Activated naive CD8-positive, alpha-beta T cell treated with anti-CD3 and anti-CD28 coated beads for 36 hours (primary cell): ENCODE measurements at regions not wholly inside any gene's neighbourhood (a gene's known extent, or its start where the extent isn't known, plus 50 kb on each side); places are given as distances from the start of the nearest gene placed in this dataset.
"Not testable (repeated sequence)": the region's sequence is repeated elsewhere in the genome, so short reads cannot be mapped to it uniquely, and the experiment has no call there.

Experiments used
- DNase-seq: peaks from one replicate; pipeline ENCODE4 v3.0.0; 2021
- H3K27ac Mint-ChIP-seq: one replicate; pipeline ENCODE4 v1.8.0; 2022; ENCODE audit warnings: mild to moderate bottlenecking, moderate library complexity, mixed read lengths
- H3K27me3 Mint-ChIP-seq: one replicate; pipeline ENCODE4 v1.8.0; 2022; ENCODE audit warnings: mild to moderate bottlenecking, mixed read lengths
- H3K36me3 Mint-ChIP-seq: one replicate; pipeline ENCODE4 v1.8.0; 2021; ENCODE audit warnings: mild to moderate bottlenecking, mixed read lengths
- H3K4me1 Mint-ChIP-seq: one replicate; pipeline ENCODE4 v1.8.0; 2021; ENCODE audit warnings: mixed read lengths
- H3K4me3 Mint-ChIP-seq: one replicate; pipeline ENCODE4 v1.8.0; 2022; ENCODE audit warnings: mild to moderate bottlenecking, moderate library complexity, mixed read lengths
- H3K9me3 Mint-ChIP-seq: one replicate; pipeline ENCODE4 v1.8.0; 2022; ENCODE audit warnings: mixed read lengths

GRCh38 chr3:88262527-88262926 lies 112.8 kb downstream of the C3orf38 start:
- no peaks in the 10 kb centered on the region for H3K27me3 Mint-ChIP-seq
- H3K36me3 Mint-ChIP-seq = no peaks in the 10 kb centered on the region
- no peaks in the 10 kb centered on the region for H3K4me1 Mint-ChIP-seq
- no peak for DNase-seq
- H3K9me3 Mint-ChIP-seq = no peaks in the 10 kb centered on the region
- H3K27ac Mint-ChIP-seq = no peak overlapping the region
- H3K4me3 Mint-ChIP-seq = no peak overlapping the region

- H3K9me3 Mint-ChIP-seq = no peaks in the 10 kb centered on the region
- no peak for DNase-seq
- H3K4me3 Mint-ChIP-seq = no peak overlapping the region
- no peaks in the 10 kb centered on the region for H3K27me3 Mint-ChIP-seq
- no peaks in the 10 kb centered on the region for H3K4me1 Mint-ChIP-seq
- H3K27ac Mint-ChIP-seq = no peak overlapping the region
- no peaks in the 10 kb centered on the region for H3K36me3 Mint-ChIP-seq
Measured at GRCh38 chr3:88263417-88264100, 113.8 kb downstream of the C3orf38 start.

DNA sequence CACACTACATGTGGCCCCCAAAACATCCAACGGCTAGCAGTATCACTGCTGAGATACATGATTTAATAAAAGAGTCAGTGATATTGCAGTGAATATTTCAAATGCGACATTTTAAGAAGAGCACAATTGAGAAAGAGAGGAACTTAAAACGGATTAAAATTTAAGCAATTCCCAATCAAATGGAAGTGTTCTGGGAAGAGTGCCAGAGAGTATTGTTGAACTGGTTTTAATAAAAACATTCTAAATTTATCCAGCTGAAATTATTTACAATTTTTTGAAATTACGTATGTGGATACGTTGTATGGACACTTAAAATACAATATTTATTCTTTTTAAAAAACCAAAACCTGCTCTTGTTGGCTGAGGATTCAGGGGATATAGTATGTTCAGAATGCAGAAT lies 117.7 kb downstream of the C3orf38 start:
- Mint-ChIP-seq H3K27me3 (no peaks in the 10 kb centered on the region), H3K9me3 (no peaks in the 10 kb centered on the region), H3K4me3 (no peak overlapping the region), H3K4me1 (no peaks in the 10 kb centered on the region), H3K36me3 (no peaks in the 10 kb centered on the region), H3K27ac (no peak overlapping the region)
- no peak for DNase-seq

DNA sequence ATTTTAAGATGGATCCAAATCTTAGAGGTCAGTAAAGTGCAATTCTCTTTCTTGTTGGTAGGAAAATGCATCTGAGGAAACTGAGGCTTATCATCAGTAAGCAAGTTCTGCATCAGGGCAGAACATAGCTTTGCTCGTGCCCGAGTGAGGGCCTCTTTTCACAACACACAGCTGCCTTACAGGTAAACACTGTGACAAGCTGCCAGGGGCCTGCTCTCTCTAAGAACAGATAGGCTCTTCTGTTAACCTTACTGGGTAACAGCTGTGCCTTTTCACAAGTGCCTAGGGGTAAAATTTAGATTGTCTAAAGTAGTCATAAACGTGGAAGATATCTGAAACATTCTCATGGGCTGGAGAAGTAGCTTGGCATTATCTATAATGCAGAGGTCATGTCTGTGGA lies 118.1 kb downstream of the C3orf38 start:
- no peak for DNase-seq
- Mint-ChIP-seq H3K36me3 (no peaks in the 10 kb centered on the region), H3K4me1 (no peaks in the 10 kb centered on the region), H3K9me3 (no peaks in the 10 kb centered on the region), H3K27me3 (no peaks in the 10 kb centered on the region), H3K27ac (no peak overlapping the region), H3K4me3 (no peak overlapping the region)

DNA sequence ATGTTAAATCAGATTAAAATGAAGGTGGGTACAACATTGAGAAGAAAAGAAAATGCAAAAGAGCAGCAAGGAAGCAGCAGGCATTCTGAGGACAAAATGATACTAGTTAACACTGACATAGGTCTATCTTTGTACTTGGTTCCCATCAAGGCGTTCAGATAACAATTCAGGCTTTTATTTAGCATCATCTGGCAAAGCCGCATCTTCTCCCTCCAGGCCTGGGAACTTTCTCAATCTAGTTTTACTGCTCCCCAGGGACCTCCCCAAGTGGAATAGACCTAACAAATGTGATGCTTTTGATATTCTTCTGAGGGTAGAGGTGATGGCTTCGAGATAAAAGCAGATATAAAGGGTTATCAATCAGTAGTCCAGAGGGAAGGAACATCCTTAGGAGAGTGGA lies 130.6 kb downstream of the C3orf38 start:
- DNase-seq = no peak
- Mint-ChIP-seq H3K4me3 (no peak overlapping the region), H3K4me1 (no peaks in the 10 kb centered on the region), H3K27me3 (no peaks in the 10 kb centered on the region), H3K36me3 (no peaks in the 10 kb centered on the region), H3K9me3 (no peaks in the 10 kb centered on the region), H3K27ac (no peak overlapping the region)

DNA sequence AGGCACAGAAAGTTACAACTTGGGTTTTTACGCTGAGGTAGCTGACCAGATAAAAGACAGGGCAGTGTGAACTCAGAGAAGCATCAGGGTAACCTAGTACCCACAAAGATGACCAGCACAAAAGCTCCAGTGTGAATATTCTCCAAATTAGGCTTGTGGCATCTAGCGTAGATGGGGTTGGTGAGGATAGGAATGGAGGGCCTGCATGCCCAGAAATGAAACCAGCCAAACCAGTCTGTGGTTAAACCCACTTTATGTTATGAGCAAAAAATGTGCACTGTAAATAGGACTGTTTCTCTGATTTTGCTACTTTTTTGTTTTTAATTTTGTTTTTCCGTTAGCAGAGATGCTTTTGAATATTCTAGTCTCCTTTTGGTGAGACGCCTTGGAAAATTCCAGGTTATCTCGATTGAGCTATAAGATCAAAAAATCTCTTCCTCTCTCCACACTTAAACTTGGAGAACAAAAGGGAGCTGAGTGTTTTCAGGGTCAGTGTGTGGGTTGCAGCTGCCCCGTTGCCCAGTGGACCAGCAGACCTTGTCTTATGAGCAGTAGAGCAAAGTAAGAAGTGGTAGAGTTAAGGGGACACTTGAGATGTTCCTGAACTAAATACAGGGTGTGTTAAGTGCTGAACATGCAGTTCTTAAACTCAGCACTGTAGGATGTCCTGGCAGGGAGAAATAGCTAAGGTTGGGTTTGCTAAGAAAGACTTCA lies 132.9 kb downstream of the C3orf38 start:
- no peak overlapping the region for H3K4me3 Mint-ChIP-seq
- no peaks in the 10 kb centered on the region for H3K36me3 Mint-ChIP-seq
- H3K4me1 Mint-ChIP-seq = no peaks in the 10 kb centered on the region
- H3K9me3 Mint-ChIP-seq = no peaks in the 10 kb centered on the region
- DNase-seq = no peak
- H3K27ac Mint-ChIP-seq = no peak overlapping the region
- no peaks in the 10 kb centered on the region for H3K27me3 Mint-ChIP-seq

GRCh38 chr3:88283242-88283592 lies 133.5 kb downstream of the C3orf38 start:
- no peaks in the 10 kb centered on the region for H3K36me3 Mint-ChIP-seq
- H3K27me3 Mint-ChIP-seq = no peaks in the 10 kb centered on the region
- no peaks in the 10 kb centered on the region for H3K4me1 Mint-ChIP-seq
- DNase-seq = no peak
- no peaks in the 10 kb centered on the region for H3K9me3 Mint-ChIP-seq
- H3K27ac Mint-ChIP-seq = no peak overlapping the region
- H3K4me3 Mint-ChIP-seq = no peak overlapping the region

GRCh38 chr3:88291486-88291885 lies 141.7 kb downstream of the C3orf38 start:
- Mint-ChIP-seq H3K27me3 (no peaks in the 10 kb centered on the region), H3K36me3 (no peaks in the 10 kb centered on the region), H3K4me3 (no peak overlapping the region), H3K27ac (no peak overlapping the region), H3K9me3 (peaks cover 2% of the 10 kb centered on the region), H3K4me1 (no peaks in the 10 kb centered on the region)
- DNase-seq = no peak

DNA sequence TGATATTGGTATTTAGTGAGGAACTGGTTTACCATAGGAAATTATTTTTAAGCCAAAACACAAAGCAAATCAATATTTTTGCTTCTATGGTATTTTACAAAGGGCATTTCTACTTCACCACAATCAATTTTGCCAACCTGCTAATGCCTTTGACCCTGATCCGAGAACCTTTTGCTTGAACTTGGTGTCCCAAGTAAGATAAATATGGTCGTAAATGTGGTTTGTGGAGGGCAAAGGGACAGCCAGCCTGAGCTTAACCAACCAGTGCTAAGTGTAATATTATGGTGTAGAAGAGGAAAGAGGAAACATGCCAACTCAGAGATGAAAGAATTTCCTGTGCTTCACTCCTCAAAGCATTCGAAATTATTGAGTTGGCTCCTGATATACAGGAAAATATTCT lies 148.4 kb downstream of the C3orf38 start:
- Mint-ChIP-seq H3K36me3 (no peaks in the 10 kb centered on the region), H3K4me3 (no peak overlapping the region)

GRCh38 chr3:88301273-88301995 lies 151.7 kb downstream of the C3orf38 start:
- no peak for DNase-seq
- Mint-ChIP-seq H3K27ac (no peak overlapping the region), H3K27me3 (no peaks in the 10 kb centered on the region), H3K9me3 (peaks cover 2% of the 10 kb centered on the region), H3K4me1 (no peaks in the 10 kb centered on the region), H3K4me3 (no peak overlapping the region), H3K36me3 (no peaks in the 10 kb centered on the region)

More for the DNA sequence above, 148.4 kb downstream of the C3orf38 start:
- no peaks in the 10 kb centered on the region for H3K4me1 Mint-ChIP-seq
- H3K27me3 Mint-ChIP-seq = no peaks in the 10 kb centered on the region
- DNase-seq = no peak
- H3K27ac Mint-ChIP-seq = no peak overlapping the region
- peaks cover 2% of the 10 kb centered on the region for H3K9me3 Mint-ChIP-seq

- no peaks in the 10 kb centered on the region for H3K4me1 Mint-ChIP-seq
- H3K4me3 Mint-ChIP-seq = no peak overlapping the region
- no peaks in the 10 kb centered on the region for H3K27me3 Mint-ChIP-seq
- DNase-seq = no peak
- peaks cover 2% of the 10 kb centered on the region for H3K9me3 Mint-ChIP-seq
- H3K36me3 Mint-ChIP-seq = no peaks in the 10 kb centered on the region
- no peak overlapping the region for H3K27ac Mint-ChIP-seq
Measured at GRCh38 chr3:88301996-88302393, 152.2 kb downstream of the C3orf38 start.

GRCh38 chr3:88303331-88303904 lies 153.7 kb downstream of the C3orf38 start:
- not testable (repeated sequence) for H3K27me3 Mint-ChIP-seq, H3K27ac Mint-ChIP-seq, H3K9me3 Mint-ChIP-seq, H3K4me1 Mint-ChIP-seq, H3K4me3 Mint-ChIP-seq, DNase-seq, H3K36me3 Mint-ChIP-seq

DNA sequence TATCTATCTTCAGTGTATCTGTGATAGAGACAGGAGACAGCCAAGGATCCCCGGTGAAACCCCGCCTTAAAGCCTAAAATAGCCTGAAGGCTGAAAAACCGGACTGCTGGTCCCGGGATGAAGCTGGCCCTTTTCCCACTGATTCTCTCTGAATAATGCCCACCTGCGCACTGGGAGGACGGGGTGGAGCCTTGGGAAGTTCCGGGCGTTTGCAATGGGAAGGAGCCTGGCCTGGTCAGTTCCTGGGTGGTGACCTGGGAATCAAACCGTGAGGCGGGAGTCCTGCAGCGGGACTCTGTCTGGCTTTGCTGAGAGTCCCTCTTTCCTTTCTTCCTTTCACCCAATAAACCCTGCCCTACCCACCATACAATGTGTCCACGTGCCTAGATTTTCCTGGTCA lies 157.9 kb downstream of the C3orf38 start:
- H3K27ac Mint-ChIP-seq = no peak overlapping the region
- DNase-seq = no peak
- no peak overlapping the region for H3K4me3 Mint-ChIP-seq
- H3K4me1 Mint-ChIP-seq = no peaks in the 10 kb centered on the region
- no peaks in the 10 kb centered on the region for H3K36me3 Mint-ChIP-seq
- peaks cover 2% of the 10 kb centered on the region for H3K9me3 Mint-ChIP-seq
- peaks cover 5% of the 10 kb centered on the region for H3K27me3 Mint-ChIP-seq

DNA sequence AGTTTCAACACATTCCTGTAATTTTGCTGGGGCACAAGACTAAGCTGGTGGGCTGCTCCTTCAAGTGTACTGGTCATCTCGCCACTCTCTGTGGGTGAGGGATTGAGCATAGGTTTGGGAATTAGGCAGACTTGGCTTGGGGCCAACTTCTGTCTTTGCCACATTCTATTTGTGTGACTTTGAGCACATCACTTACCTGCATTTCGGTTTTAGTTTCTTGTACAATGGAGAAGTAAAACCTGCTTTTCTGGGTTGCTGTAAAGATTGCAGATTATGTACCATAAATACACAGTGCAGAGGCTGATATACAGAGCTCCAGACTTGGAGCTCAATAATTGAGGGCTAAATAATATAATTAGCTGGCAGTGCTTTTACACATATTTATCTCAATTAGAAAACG lies 162.1 kb downstream of the C3orf38 start:
- no peak for DNase-seq
- H3K4me3 Mint-ChIP-seq = no peak overlapping the region
- H3K9me3 Mint-ChIP-seq = no peaks in the 10 kb centered on the region
- H3K27ac Mint-ChIP-seq = no peak overlapping the region
- H3K36me3 Mint-ChIP-seq = no peaks in the 10 kb centered on the region
- no peaks in the 10 kb centered on the region for H3K4me1 Mint-ChIP-seq
- peaks cover 5% of the 10 kb centered on the region for H3K27me3 Mint-ChIP-seq

DNA sequence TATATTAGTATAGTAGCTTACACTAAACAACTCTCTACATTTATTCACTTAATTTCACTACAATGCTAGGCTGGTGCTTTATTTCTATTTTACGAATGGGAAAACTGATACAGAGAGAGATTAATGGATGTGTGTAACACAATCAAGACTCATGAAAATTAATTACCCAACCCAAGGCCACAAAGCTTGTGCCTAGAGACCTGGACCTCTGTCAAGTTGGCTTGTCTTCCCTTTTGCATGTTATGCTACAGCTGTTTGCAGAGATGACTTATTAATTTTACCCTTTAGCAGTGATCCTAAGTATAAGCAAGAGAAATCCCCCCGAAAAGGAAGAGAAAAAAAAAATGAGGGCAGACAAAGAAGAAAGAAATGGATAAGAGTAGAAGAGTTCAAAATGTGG lies 162.5 kb downstream of the C3orf38 start:
- no peaks in the 10 kb centered on the region for H3K4me1 Mint-ChIP-seq
- H3K27ac Mint-ChIP-seq = no peak overlapping the region
- no peaks in the 10 kb centered on the region for H3K36me3 Mint-ChIP-seq
- H3K9me3 Mint-ChIP-seq = no peaks in the 10 kb centered on the region
- H3K4me3 Mint-ChIP-seq = no peak overlapping the region
- no peak for DNase-seq
- H3K27me3 Mint-ChIP-seq = peaks cover 5% of the 10 kb centered on the region
